HepG2 (cell line): ENCODE measurements at regions not wholly inside any gene's neighbourhood (a gene's known extent, or its start where the extent isn't known, plus 50 kb on each side); places are given as distances from the start of the nearest gene placed in this dataset.

ENCODE experiments used
- ATAC-seq: fragments of 200-7000 bp; cut with Tn5 transposase; 3 replicates; pipeline ENCODE4 v1.9.1; 2020; ENCODE audit warnings: mild to moderate bottlenecking, moderate library complexity
- BruUV-seq: library from RNA; stranded (reverse); fragments of 400-500 nt; replicated peaks from 2 replicates; lab custom pipeline; 2021; lab: Mats Ljungman, UMichigan
- CTCF ChIA-PET: fragments of 300-600 bp; formaldehyde crosslinking; extraction: SDS; loops from one replicate; lab custom pipeline; 2021; ENCODE audit warnings: low total read pairs, inconsistent platforms, low intra/inter-chr PET ratio; lab: Yijun Ruan, JAX
- POLR2A ChIA-PET: fragments of 350-600 bp; sonication (Branson Sonifier 250); formaldehyde crosslinking; loops from one replicate; lab custom pipeline; 2020; ENCODE audit warnings: antibody characterized with exemption, inconsistent platforms; lab: Yijun Ruan, JAX
- DNase-seq: peaks from one replicate; pipeline ENCODE4 v3.0.0-alpha.2; 2015; ENCODE audit warnings: low spot score
- FAIRE-seq: peaks from 3 replicates; lab custom pipeline; 2011; peaks lifted over from hg19 to GRCh38; lab: Jason Lieb, UNC
- H2AFZ ChIP-seq: one replicate; pipeline ENCODE4 v1.6.1; 2011; ENCODE audit warnings: low read length, inconsistent platforms
- H3K27ac ChIP-seq: fragments of 300-600 bp; 3 replicates; pipeline ENCODE4 v1.8.0; 2011; ENCODE audit warnings: mixed run types, mild to moderate bottlenecking, mixed read lengths, low read length, inconsistent platforms; ENCODE audit not compliant: insufficient read depth; ENCODE audit errors: extremely low read length
- H3K27me3 ChIP-seq, 2 experiments: fragments of 200-600 bp in 1 of 2; 2 replicates in 1 of 2; 3 replicates in 1 of 2; pipeline versions ENCODE4 v1.6.0 to v1.8.0; 2011; ENCODE audit warnings: low read length in 2 of 2, mild to moderate bottlenecking in 2 of 2, moderate library complexity in 2 of 2, inconsistent platforms in 1 of 2; ENCODE audit not compliant: insufficient read depth in 2 of 2, control insufficient read depth in 1 of 2
- H3K36me3 ChIP-seq, 2 experiments: fragments of 200-600 bp in 1 of 2; replicated peaks in 1 of 2; 2 replicates in 1 of 2; 3 replicates in 1 of 2; pipeline versions ENCODE4 v1.5.1 to v1.8.0; 2011; ENCODE audit warnings: low read length in 2 of 2, inconsistent platforms in 1 of 2; ENCODE audit not compliant: insufficient read depth in 2 of 2, control insufficient read depth in 1 of 2
- H3K4me1 ChIP-seq: 2 replicates; pipeline ENCODE4 v1.5.1; 2012; ENCODE audit warnings: low read length, inconsistent platforms; ENCODE audit not compliant: insufficient read depth
- H3K4me2 ChIP-seq: 2 replicates; pipeline ENCODE4 v1.6.0; 2011; ENCODE audit warnings: low read depth, low read length, inconsistent platforms
- H3K4me3 ChIP-seq, 3 experiments: fragments of 200-600 bp in 1 of 3; sonication (generic), shearing (Covaris generic) in 1 of 3; replicated peaks in 1 of 3; 2 replicates each; pipeline ENCODE4 v1.5.1; 2011 to 2016; ENCODE audit warnings: low read length in 3 of 3, inconsistent platforms in 2 of 3, low read depth in 2 of 3, mild to moderate bottlenecking in 2 of 3, control low read depth in 1 of 3, mixed read lengths in 1 of 3; ENCODE audit not compliant: insufficient read depth in 1 of 3
- H3K79me2 ChIP-seq: one replicate; pipeline ENCODE4 v1.6.1; 2011; ENCODE audit warnings: low read length, inconsistent platforms; ENCODE audit not compliant: insufficient read depth
- H3K9ac ChIP-seq: 2 replicates; pipeline ENCODE4 v1.6.0; 2011; ENCODE audit warnings: mild to moderate bottlenecking, low read depth, low read length, inconsistent platforms; ENCODE audit not compliant: insufficient read depth
- H3K9me3 ChIP-seq: 2 replicates; pipeline ENCODE4 v1.5.1; 2012; ENCODE audit warnings: mild to moderate bottlenecking, low read length
- H4K20me1 ChIP-seq: 2 replicates; pipeline ENCODE4 v1.6.0; 2011; ENCODE audit warnings: inconsistent platforms, mild to moderate bottlenecking, low read length, moderate library complexity; ENCODE audit not compliant: insufficient read depth
- ARID2 ChIP-seq: sonication (generic); formaldehyde crosslinking; IDR thresholded peaks from 2 replicates; pipeline ENCODE4 v1.8.1; 2022; ENCODE audit warnings: mild to moderate bottlenecking, missing genetic modification reagents, borderline replicate concordance
- KAT8 ChIP-seq: IDR thresholded peaks from 2 replicates; pipeline ENCODE4 v1.6.1; 2016; ENCODE audit warnings: missing genetic modification reagents, missing compliant biosample characterization
- MZF1 ChIP-seq: sonication (generic); formaldehyde crosslinking; IDR thresholded peaks from 2 replicates; pipeline ENCODE4 v1.8.1; 2023; ENCODE audit warnings: mild to moderate bottlenecking, missing genetic modification reagents, borderline replicate concordance
- PHB2 ChIP-seq: fragments of 450-650 bp; IDR thresholded peaks from 2 replicates; pipeline ENCODE4 v1.6.1; 2018; ENCODE audit not compliant: partially characterized antibody
- RARA ChIP-seq: IDR thresholded peaks from 2 replicates; pipeline ENCODE4 v1.6.1; 2016; ENCODE audit warnings: missing genetic modification reagents, missing compliant biosample characterization
- ZNF124 ChIP-seq: sonication (generic); formaldehyde crosslinking; IDR thresholded peaks from 2 replicates; pipeline ENCODE4 v1.4.0; 2020; ENCODE audit warnings: missing genetic modification reagents
- ZNF484 ChIP-seq: sonication (generic); formaldehyde crosslinking; IDR thresholded peaks from 2 replicates; pipeline ENCODE4 v1.5.1; 2020; ENCODE audit warnings: mild to moderate bottlenecking, low read depth, missing genetic modification reagents, borderline replicate concordance
- ZNF644 ChIP-seq: IDR thresholded peaks from 2 replicates; pipeline ENCODE4 v1.6.1; 2016; ENCODE audit warnings: low read depth
- WGBS: methylation state at CpG from one replicate; pipeline ENCODE4 v1.1.6; 2017; ENCODE audit warnings: low lambda C conversion rate; 5-methylcytosine and 5-hydroxymethylcytosine counted together
- in situ Hi-C: cut with HindIII; loops from 2 replicates; pipeline ENCODE4 v1.10.0; 2017; ENCODE audit warnings: low pct_unique_long_range_greater_than_20kb; ENCODE audit not compliant: extremely low pct_ligation_motif_present
- intact Hi-C: fragments of 100-400 bp; cut with micrococcal nuclease; formaldehyde crosslinking; loops from one replicate; pipeline ENCODE4 v1.10.0; 2022; ENCODE audit not compliant: unreplicated experiment
- TF ChIP-seq, protein P1 (sequence below): sonication (generic); formaldehyde crosslinking; IDR thresholded peaks from 2 replicates; pipeline ENCODE4 v1.4.0; 2020; ENCODE audit warnings: missing genetic modification reagents
- TF ChIP-seq, protein P2 (sequence below): sonication (generic); formaldehyde crosslinking; IDR thresholded peaks from 2 replicates; pipeline ENCODE4 v1.4.0; 2020; ENCODE audit warnings: mild to moderate bottlenecking, missing genetic modification reagents, borderline replicate concordance
- TF ChIP-seq, protein P3 (sequence below): sonication (generic); formaldehyde crosslinking; IDR thresholded peaks from 2 replicates; pipeline ENCODE4 v1.8.1; 2022; ENCODE audit warnings: low read depth, mild to moderate bottlenecking, missing genetic modification reagents

DNA sequence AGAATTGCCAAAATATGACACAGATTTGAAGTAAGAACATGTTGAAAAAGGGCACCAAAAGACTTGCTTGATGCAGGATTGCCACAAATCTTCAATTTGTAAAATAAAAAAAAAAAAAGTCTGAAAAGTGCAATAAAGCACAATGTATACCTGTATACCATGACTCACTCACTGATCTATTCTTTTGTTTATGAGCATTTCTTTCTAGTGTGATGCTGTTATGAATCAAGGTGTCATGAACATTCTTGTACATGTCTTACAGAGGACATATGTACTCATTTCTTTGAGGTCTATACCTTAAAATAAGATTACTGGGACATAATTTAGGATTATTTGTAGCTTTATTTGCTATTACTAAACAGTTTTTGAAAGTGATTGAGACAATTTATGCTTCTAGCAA lies 464.9 kb upstream of the RBMS3 start (continued):
- TF ChIP-seq, protein P1, sequence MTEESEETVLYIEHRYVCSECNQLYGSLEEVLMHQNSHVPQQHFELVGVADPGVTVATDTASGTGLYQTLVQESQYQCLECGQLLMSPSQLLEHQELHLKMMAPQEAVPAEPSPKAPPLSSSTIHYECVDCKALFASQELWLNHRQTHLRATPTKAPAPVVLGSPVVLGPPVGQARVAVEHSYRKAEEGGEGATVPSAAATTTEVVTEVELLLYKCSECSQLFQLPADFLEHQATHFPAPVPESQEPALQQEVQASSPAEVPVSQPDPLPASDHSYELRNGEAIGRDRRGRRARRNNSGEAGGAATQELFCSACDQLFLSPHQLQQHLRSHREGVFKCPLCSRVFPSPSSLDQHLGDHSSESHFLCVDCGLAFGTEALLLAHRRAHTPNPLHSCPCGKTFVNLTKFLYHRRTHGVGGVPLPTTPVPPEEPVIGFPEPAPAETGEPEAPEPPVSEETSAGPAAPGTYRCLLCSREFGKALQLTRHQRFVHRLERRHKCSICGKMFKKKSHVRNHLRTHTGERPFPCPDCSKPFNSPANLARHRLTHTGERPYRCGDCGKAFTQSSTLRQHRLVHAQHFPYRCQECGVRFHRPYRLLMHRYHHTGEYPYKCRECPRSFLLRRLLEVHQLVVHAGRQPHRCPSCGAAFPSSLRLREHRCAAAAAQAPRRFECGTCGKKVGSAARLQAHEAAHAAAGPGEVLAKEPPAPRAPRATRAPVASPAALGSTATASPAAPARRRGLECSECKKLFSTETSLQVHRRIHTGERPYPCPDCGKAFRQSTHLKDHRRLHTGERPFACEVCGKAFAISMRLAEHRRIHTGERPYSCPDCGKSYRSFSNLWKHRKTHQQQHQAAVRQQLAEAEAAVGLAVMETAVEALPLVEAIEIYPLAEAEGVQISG (CRISPR knock-in tag), result no peak

DNA sequence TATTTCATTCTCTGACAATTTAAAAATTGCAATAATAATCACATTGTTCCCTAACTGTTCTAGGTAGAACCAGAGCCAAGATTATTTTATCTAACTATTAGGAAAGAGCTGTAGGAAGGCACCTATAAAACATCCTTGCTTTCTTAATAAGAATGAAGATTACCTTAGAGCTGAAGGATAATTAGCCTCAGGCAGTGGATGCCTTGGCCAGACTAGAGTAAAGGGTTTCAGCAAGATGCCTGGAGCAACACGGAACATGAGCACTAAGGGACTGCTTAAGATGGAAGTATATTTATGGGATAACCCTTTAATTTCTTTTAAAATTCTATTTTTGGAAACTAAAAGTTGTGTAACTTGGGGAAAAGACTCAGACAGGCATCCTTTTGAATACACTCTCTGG lies 456.6 kb upstream of the RBMS3 start:
- Histone ChIP-seq H3K4me2 (no peak overlapping the region), H2AFZ (no peak overlapping the region), H3K27ac (no peak overlapping the region), H3K9ac (no peak overlapping the region), H3K4me3 (no peak overlapping the region), H3K36me3 (no peaks in the 10 kb centered on the region), H3K27me3 (no peaks in the 10 kb centered on the region), H3K4me1 (no peaks in the 10 kb centered on the region), H3K9me3 (no peaks in the 10 kb centered on the region), H3K79me2 (no peaks in the 10 kb centered on the region), H4K20me1 (no peaks in the 10 kb centered on the region)
- 9% methylated on average over 1 of the region's 1 CpG for WGBS
- ATAC-seq (no peak), DNase-seq (no peak), FAIRE-seq (no peak)
- no TSS peak for BruUV-seq
- TF ChIP-seq ARID2 (CRISPR knock-in tag), result no peak
- no peak for TF ChIP-seq RARA (CRISPR knock-in tag)
- TF ChIP-seq KAT8 (CRISPR knock-in tag), result no peak
- no peak for TF ChIP-seq ZNF124 (CRISPR knock-in tag)
- CTCF ChIA-PET, result no interaction called here
- in situ Hi-C loops, result no loop called here
- POLR2A ChIA-PET, result no interaction called here
- intact Hi-C loops, result no loop called here

DNA sequence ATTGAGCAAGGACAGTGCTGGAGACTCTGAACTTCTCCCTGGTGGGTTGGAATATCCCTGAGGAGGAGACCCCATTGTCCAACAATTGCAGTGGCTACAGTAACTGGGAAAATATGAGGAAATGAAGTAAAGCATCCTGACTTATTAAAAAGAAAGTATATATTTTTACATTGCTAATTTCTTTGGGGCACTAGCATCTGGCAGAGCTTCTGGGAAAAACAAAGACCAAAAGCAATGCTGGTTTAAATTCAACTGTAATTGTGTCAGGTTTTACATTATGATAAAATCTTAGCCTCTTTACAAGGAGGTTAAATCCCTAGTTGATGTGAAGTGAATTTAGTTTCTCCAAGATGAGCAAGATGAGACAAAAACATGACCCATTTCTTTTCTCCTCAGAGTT lies 454.0 kb upstream of the RBMS3 start:
- no peak for FAIRE-seq
- Histone ChIP-seq H4K20me1 (no peaks in the 10 kb centered on the region), H3K27ac (no peak overlapping the region), H3K4me1 (no peaks in the 10 kb centered on the region), H3K4me2 (no peak overlapping the region), H3K27me3 (no peaks in the 10 kb centered on the region), H3K36me3 (no peaks in the 10 kb centered on the region), H2AFZ (no peak overlapping the region), H3K79me2 (no peaks in the 10 kb centered on the region), H3K9ac (no peak overlapping the region), H3K4me3 (no peak overlapping the region), H3K9me3 (no peaks in the 10 kb centered on the region; the same call in 1 of the 2 replicates)
- ChIA-PET POLR2A (no interaction called here), CTCF (no interaction called here)
- no TSS peak for BruUV-seq
- DNase-seq, result no peak
- ATAC-seq, result no peak
- intact Hi-C loops, result no loop called here
- in situ Hi-C loops, result no loop called here
- TF ChIP-seq MZF1 (CRISPR knock-in tag), result no peak
- TF ChIP-seq, protein P2, sequence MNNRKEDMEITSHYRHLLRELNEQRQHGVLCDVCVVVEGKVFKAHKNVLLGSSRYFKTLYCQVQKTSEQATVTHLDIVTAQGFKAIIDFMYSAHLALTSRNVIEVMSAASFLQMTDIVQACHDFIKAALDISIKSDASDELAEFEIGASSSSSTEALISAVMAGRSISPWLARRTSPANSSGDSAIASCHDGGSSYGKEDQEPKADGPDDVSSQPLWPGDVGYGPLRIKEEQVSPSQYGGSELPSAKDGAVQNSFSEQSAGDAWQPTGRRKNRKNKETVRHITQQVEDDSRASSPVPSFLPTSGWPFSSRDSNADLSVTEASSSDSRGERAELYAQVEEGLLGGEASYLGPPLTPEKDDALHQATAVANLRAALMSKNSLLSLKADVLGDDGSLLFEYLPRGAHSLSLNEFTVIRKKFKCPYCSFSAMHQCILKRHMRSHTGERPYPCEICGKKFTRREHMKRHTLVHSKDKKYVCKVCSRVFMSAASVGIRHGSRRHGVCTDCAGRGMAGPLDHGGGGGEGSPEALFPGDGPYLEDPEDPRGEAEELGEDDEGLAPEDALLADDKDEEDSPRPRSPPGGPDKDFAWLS, result no peak
- TF ChIP-seq ZNF484 (CRISPR knock-in tag), result no peak
- TF ChIP-seq PHB2, result no peak
- TF ChIP-seq ZNF644 (CRISPR knock-in tag), result no peak
- TF ChIP-seq, protein P3, sequence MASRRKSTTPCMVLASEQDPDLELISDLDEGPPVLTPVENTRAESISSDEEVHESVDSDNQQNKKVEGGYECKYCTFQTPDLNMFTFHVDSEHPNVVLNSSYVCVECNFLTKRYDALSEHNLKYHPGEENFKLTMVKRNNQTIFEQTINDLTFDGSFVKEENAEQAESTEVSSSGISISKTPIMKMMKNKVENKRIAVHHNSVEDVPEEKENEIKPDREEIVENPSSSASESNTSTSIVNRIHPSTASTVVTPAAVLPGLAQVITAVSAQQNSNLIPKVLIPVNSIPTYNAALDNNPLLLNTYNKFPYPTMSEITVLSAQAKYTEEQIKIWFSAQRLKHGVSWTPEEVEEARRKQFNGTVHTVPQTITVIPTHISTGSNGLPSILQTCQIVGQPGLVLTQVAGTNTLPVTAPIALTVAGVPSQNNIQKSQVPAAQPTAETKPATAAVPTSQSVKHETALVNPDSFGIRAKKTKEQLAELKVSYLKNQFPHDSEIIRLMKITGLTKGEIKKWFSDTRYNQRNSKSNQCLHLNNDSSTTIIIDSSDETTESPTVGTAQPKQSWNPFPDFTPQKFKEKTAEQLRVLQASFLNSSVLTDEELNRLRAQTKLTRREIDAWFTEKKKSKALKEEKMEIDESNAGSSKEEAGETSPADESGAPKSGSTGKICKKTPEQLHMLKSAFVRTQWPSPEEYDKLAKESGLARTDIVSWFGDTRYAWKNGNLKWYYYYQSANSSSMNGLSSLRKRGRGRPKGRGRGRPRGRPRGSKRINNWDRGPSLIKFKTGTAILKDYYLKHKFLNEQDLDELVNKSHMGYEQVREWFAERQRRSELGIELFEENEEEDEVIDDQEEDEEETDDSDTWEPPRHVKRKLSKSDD (CRISPR knock-in tag), result no peak
